Aorta (tissue), 5 donors: ENCODE measurements at regions not wholly inside any gene's neighbourhood (a gene's known extent, or its start where the extent isn't known, plus 50 kb on each side); places are given as distances from the start of the nearest gene placed in this dataset.

Source experiments
- ATAC-seq: fragments of 200-7000 bp; cut with Tn5 transposase; one replicate; pipeline ENCODE4 v1.9.1; 2022; ENCODE audit warnings: moderate library complexity; ENCODE audit not compliant: low FRiP score
- DNase-seq, 2 donors: peaks; one replicate each; pipeline ENCODE4 v3.0.0-alpha.2; 2020
- H3K27ac ChIP-seq, 2 donors: one replicate each; pipeline ENCODE4 v1.5.1; 2013; ENCODE audit warnings: low read length in 2 of 2, mild to moderate bottlenecking in 2 of 2, moderate library complexity in 2 of 2, control low read depth in 1 of 2, inconsistent platforms in 1 of 2, low read depth in 1 of 2
- H3K27me3 ChIP-seq, 2 donors: one replicate each; pipeline ENCODE4 v1.6.1; 2013; ENCODE audit warnings: control low read depth in 1 of 2, low read length in 1 of 2, mild to moderate bottlenecking in 1 of 2, moderate library complexity in 1 of 2; ENCODE audit not compliant: insufficient read depth in 2 of 2, control insufficient read depth in 1 of 2
- H3K36me3 ChIP-seq, 2 donors: one replicate each; pipeline ENCODE4 v1.6.1; 2013; ENCODE audit warnings: control low read depth in 1 of 2, low read length in 1 of 2, mild to moderate bottlenecking in 1 of 2; ENCODE audit not compliant: insufficient read depth in 2 of 2, control insufficient read depth in 1 of 2
- H3K4me1 ChIP-seq, 2 donors: one replicate each; pipeline ENCODE4 v1.6.1; 2013; ENCODE audit warnings: low read length in 2 of 2, control low read depth in 1 of 2, mild to moderate bottlenecking in 1 of 2, moderate library complexity in 1 of 2; ENCODE audit not compliant: insufficient read depth in 2 of 2, control insufficient read depth in 1 of 2
- H3K4me3 ChIP-seq, 2 donors: one replicate each; pipeline ENCODE4 v1.5.1; 2013; ENCODE audit warnings: low read length in 2 of 2, control low read depth in 1 of 2, mild to moderate bottlenecking in 1 of 2
- H3K9me3 ChIP-seq: one replicate; pipeline ENCODE4 v1.6.1; 2013; ENCODE audit warnings: mild to moderate bottlenecking, low read length; ENCODE audit not compliant: control insufficient read depth
- WGBS, 2 donors: extraction: QIAGEN DNeasy Blood & Tissue Kit; methylation state at CpG; one replicate each; pipeline ENCODE4 v1.1.7; 2013; 5-methylcytosine and 5-hydroxymethylcytosine counted together
- intact Hi-C, 2 donors: fragments of 100-400 bp; cut with DNase I; formaldehyde crosslinking; loops; one replicate each; pipeline versions ENCODE4 v1.14.2 to v1.15.0; 2022
- donor health status: healthy with polysubstance abuse.
- donor health status: Bipolar disorder and iron deficiency.
- donor health status: DM: no; HTN: no; CAD: no.
- donor health status: DM: no; HTN: no; CAD: no.
- donor health status: DM: yes; HTN: yes; CAD: no.

DNA sequence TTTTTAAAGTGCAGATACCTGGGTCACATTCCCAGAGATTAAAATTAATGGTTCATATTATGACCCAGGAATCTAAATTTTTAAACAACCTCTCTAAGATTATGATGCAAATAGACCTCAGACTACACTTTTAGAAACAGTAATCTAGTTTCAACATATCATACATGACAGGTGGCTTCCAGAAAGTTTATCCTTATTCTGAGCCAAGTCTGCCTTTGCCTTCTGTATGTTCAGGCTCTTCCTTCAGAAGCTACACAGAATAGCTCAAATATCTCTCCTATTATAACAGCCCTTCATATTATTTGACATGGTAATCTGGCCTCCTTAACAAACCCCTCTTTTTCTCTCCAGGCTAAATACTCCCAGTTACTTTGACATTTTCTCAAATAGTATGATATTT, 101.9 kb downstream of the FZD1 start:
- H3K4me1 ChIP-seq, result no peaks in the 10 kb centered on the region
- intact Hi-C loops, result no loop called here
- ATAC-seq (no peak), DNase-seq (no peak)
- no peaks in the 10 kb centered on the region for H3K9me3 ChIP-seq
- no peak overlapping the region for H3K27ac ChIP-seq
- H3K27me3 ChIP-seq, result no peaks in the 10 kb centered on the region
- no peak overlapping the region for H3K4me3 ChIP-seq
- H3K36me3 ChIP-seq, result no peaks in the 10 kb centered on the region

DNA sequence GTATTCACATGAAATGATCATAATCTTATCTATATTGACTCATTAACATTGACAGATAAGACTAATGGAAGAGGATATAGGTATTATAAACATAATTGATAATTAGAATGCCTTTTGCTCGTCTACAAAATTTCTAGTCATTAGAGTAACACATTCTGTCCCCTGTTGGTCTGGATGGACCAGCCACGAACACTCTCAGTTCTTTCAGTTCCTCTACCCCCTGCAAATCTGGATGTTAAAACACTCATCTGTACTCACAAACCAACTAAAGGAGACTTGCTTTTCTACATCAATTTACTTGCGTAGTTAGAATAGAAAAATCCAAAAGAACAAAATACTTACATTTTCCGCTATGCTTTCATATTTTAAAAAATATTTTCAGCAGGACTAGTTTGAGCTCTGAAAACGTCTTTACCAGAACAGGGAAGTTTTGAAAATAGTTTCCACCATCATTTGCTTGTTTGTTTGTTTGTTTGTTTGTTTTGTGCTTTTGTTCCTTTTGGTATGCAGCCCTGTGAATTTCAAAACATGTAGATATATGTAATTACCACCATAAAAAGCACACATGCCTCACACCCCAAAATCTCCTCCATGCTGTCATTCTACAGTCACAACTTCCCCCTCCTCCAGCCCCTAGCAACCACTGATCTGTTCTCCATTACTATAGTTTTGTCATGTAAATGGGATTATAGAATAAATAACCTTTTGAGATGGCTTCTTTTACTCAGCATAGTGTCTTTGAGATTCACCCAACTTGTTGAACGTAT, 103.8 kb downstream of the FZD1 start:
- 87 to 91% methylated on average over 6 of the region's 6 CpGs for WGBS, 2 donors
- no peak overlapping the region for H3K27ac ChIP-seq
- no peak for ATAC-seq
- no peaks in the 10 kb centered on the region for H3K4me1 ChIP-seq
- no peaks in the 10 kb centered on the region for H3K36me3 ChIP-seq
- DNase-seq, result no peak
- intact Hi-C loops, result no loop called here
- no peaks in the 10 kb centered on the region for H3K27me3 ChIP-seq
- no peaks in the 10 kb centered on the region for H3K9me3 ChIP-seq
- H3K4me3 ChIP-seq, result no peak overlapping the region

DNA sequence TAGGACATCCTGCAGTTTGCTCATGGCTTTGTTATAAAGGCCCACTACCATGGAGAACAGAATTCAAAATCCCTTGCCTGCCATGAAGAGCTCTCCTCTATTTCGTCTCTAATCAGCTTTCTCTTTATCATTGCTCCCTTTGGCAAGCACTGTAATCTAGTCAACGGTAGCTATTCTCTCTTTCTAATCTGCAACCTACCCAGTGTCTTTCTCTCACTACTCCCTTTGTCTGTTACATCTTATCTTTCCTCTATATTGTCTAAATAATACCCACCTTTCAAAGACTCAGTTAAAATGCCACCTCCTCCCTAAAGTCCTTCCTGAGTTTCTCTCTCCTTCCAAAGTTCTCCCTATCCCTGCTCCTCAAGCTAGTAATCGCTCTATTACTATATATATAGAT, 108.1 kb downstream of the FZD1 start:
- H3K4me1 ChIP-seq, result no peaks in the 10 kb centered on the region
- H3K36me3 ChIP-seq, result no peaks in the 10 kb centered on the region
- no peaks in the 10 kb centered on the region for H3K9me3 ChIP-seq
- WGBS, 2 donors, result 84 to 86% methylated on average over 3 of the region's 3 CpGs
- H3K27me3 ChIP-seq, result no peaks in the 10 kb centered on the region
- H3K4me3 ChIP-seq, result no peak overlapping the region
- no peak overlapping the region for H3K27ac ChIP-seq
- ATAC-seq, result no peak
- intact Hi-C loops, result no loop called here
- no peak for DNase-seq

DNA sequence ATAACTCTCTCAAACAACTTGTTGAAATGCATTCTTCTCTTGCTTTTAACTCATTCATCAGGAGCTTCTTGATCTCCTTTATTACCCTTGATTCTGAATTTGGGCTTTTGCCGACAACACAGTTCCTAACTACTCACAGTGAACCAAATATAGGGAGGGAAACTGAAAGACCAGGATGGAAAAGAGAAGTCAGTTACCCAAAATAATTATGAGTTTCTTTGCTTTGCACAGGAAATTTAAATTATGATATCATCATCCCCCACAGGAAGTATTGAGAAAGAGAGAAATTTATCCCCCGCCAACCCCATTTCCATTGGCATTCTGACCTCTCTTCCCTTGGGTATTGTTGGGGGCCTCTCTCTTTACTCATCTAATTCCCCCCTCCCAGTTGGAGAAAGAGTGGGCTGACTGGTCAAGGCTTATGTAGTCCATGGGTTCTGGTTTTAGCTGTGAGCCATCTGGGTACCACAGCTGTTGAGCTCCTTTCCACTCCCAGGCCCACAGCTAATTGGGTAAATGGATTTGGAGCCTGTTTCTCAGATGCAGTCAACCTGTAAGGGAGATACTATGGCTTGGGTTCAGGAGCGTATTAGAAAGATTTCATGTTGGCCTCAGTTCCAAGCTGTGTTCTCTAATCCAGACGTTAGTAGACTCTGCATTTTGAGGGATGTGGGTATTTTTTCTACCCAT, 109.0 kb downstream of the FZD1 start:
- intact Hi-C loops, result no loop called here
- 55 to 63% methylated on average over 4 of the region's 4 CpGs for WGBS, 2 donors
- ATAC-seq (no peak), DNase-seq (no peak)
- Histone ChIP-seq H3K9me3 (no peaks in the 10 kb centered on the region), H3K4me3 (no peak overlapping the region), H3K27me3 (no peaks in the 10 kb centered on the region), H3K36me3 (no peaks in the 10 kb centered on the region), H3K4me1 (no peaks in the 10 kb centered on the region), H3K27ac (no peak overlapping the region)

DNA sequence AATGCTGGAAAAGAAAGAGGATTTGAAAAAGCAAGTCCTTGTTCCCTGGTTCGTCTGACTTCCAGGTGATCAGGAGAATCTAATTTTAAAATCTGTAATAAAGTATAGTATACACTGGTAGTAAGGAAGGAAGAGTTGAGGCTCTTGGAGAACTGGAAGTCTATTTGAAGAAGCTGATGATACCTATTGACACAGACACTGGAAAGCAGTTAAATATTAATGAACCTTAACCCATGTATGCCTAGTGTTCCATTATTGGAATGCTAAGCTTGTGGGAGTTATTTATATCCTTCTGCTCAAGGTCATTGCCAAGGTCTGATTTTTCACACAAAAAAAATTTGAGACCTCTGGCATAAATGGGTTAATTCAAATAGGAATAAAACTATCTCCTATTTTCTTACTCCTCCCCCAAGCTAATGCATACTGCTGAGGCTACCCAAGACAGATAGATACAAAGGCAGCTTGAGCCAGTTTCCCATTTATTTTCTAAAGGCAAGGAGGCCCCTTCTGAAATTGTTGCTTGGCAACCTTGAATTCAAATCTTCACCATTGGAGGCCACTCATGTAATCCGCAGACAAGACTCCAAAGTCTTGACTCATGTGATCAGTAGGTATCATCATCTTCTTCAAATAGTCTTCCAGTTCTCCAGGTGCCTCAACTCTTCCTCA, 110.2 kb downstream of the FZD1 start:
- WGBS, 2 donors, result 91 to 96% methylated on average over 2 of the region's 2 CpGs
- Histone ChIP-seq H3K4me1 (no peaks in the 10 kb centered on the region), H3K27me3 (no peaks in the 10 kb centered on the region), H3K4me3 (no peak overlapping the region), H3K9me3 (no peaks in the 10 kb centered on the region), H3K36me3 (no peaks in the 10 kb centered on the region), H3K27ac (no peak overlapping the region)
- no peak for ATAC-seq
- no peak for DNase-seq
- intact Hi-C loops, result no loop called here

DNA sequence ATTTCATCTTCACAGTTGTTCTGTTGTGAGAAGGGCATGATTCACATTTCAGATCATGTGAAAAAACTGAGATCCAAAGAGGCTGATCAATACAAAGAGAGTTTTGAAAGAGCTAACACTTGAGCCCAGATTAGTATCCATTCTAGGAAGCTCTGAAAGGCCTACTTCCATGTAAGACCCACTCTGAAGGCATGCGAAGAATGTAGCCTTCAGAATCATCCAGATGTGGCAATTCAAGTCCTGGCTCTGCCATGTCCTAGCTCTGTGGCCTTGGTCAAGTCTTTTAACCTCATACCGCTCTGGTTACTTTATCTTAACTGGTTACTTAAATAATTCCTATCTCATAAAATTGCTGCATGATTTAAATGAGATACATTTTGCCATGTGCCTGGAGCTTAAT, 111.1 kb downstream of the FZD1 start:
- Histone ChIP-seq H3K27ac (no peak overlapping the region), H3K4me3 (no peak overlapping the region), H3K36me3 (no peaks in the 10 kb centered on the region), H3K27me3 (no peaks in the 10 kb centered on the region), H3K4me1 (no peaks in the 10 kb centered on the region), H3K9me3 (no peaks in the 10 kb centered on the region)
- WGBS, 2 donors, result 97 to 100% methylated on average over 2 of the region's 2 CpGs
- intact Hi-C loops, result no loop called here
- ATAC-seq, result no peak
- DNase-seq, result no peak

DNA sequence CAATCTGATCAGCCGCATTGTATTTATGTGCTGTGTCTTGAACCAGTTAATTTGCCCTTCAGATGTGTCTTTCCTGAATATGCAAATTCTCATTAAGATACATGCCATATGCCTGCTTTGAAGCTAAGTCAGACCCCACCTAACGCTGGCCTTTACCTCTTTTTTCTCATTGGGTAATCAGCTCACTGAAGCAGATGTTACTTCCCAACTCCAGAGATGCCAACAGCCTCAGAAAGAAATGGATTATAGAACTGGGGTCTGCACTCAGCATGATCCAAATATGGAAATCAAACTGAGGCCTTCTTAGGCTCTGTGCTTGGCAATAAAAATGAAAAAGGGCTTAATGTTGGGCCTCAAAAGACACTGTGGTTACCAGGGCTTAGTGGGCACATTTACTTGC, 113.9 kb downstream of the FZD1 start:
- Histone ChIP-seq H3K27ac (no peak overlapping the region), H3K27me3 (no peaks in the 10 kb centered on the region), H3K36me3 (no peaks in the 10 kb centered on the region), H3K9me3 (no peaks in the 10 kb centered on the region), H3K4me3 (no peak overlapping the region), H3K4me1 (no peaks in the 10 kb centered on the region)
- WGBS, 2 donors, result 95 to 99% methylated on average over 2 of the region's 2 CpGs
- ATAC-seq (no peak), DNase-seq (no peak)
- intact Hi-C loops, result no loop called here

DNA sequence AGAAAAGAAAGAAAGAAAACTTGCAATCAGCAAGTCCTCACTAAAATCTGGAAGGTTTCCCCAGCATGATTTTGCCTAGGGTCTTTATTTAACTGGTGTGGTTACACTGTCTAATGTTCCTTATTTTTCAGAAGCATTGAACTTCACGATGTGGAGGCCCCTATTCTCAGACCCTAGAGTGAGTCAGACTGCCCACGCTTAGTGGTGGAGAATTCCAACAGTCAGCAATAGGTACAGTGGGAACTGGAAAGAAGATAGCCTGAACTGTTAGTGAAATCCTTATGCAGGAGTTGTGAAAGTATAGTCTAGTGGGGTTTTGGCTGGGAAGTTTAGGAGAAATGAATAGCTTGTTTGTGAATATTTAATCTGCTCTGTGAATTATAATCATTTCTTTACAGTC, 115.0 kb downstream of the FZD1 start:
- no peaks in the 10 kb centered on the region for H3K36me3 ChIP-seq
- H3K27me3 ChIP-seq, result no peaks in the 10 kb centered on the region
- intact Hi-C loops, result no loop called here
- no peak overlapping the region for H3K27ac ChIP-seq
- peaks cover 1% of the 10 kb centered on the region for H3K9me3 ChIP-seq
- H3K4me3 ChIP-seq, result no peak overlapping the region
- 72 to 75% methylated on average over 2 of the region's 2 CpGs for WGBS, 2 donors
- ATAC-seq, result no peak
- no peak for DNase-seq
- H3K4me1 ChIP-seq, result no peaks in the 10 kb centered on the region

DNA sequence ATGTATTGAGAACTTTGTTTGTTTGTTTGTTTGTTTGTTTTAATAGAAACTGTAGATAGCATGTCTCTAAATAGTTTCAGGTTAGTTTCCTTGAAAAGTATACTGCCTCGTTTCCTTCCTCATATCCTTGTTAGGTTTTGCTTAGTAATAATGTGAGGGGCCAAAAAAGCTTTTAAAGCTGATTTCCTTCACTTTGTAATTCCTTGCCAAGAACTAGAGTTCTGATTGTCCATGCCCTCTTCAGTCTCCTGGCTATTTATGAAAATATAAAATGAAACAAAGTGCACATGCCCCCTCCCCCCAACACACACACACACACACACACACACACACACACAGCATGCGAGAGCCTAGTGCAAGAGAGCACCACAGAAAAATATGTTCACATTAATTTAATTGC, 115.8 kb downstream of the FZD1 start:
- H3K4me3 ChIP-seq, result no peak overlapping the region
- peaks cover 1% of the 10 kb centered on the region for H3K9me3 ChIP-seq
- intact Hi-C loops, result no loop called here
- H3K27me3 ChIP-seq, result no peaks in the 10 kb centered on the region
- no peak for ATAC-seq
- H3K36me3 ChIP-seq, result no peaks in the 10 kb centered on the region
- DNase-seq, result no peak
- 53 to 64% methylated on average over 2 of the region's 2 CpGs for WGBS, 2 donors
- no peaks in the 10 kb centered on the region for H3K4me1 ChIP-seq
- H3K27ac ChIP-seq, result no peak overlapping the region
